Neural progenitor cell (in vitro differentiated cells): ENCODE measurements at regions not wholly inside any gene's neighbourhood (a gene's known extent, or its start where the extent isn't known, plus 50 kb on each side); places are given as distances from the start of the nearest gene placed in this dataset.
A peak's percentile ranks its signal among the peaks of the same experiment; 100 is the strongest.

ENCODE experiments used
- DNase-seq: peaks from one replicate; pipeline ENCODE4 v3.0.0-alpha.2; 2016; ENCODE audit warnings: low spot score
- H2AFZ ChIP-seq: fragments of 200-600 bp; sonication (generic); replicated peaks from 2 replicates; pipeline ENCODE4 v1.6.1; 2016; ENCODE audit warnings: antibody characterized with exemption
- H3F3A ChIP-seq: fragments of 200-600 bp; sonication (generic); 2 replicates; pipeline ENCODE4 v1.6.1; 2016; ENCODE audit warnings: antibody characterized with exemption, low read depth
- H3K27ac ChIP-seq: fragments of 200-600 bp; sonication (generic); 2 replicates; pipeline ENCODE4 v1.5.1; 2016; ENCODE audit warnings: mild to moderate bottlenecking
- H3K27me3 ChIP-seq: fragments of 200-600 bp; sonication (generic); 2 replicates; pipeline ENCODE4 v1.6.1; 2016; ENCODE audit warnings: mild to moderate bottlenecking, moderate library complexity
- H3K36me3 ChIP-seq: fragments of 200-600 bp; sonication (generic); 2 replicates; pipeline ENCODE4 v1.5.1; 2016
- H3K4me1 ChIP-seq: fragments of 200-600 bp; sonication (generic); 2 replicates; pipeline ENCODE4 v1.6.1; 2016; ENCODE audit warnings: mixed run types
- H3K4me2 ChIP-seq: fragments of 200-600 bp; sonication (generic); 2 replicates; pipeline ENCODE4 v1.6.1; 2016
- H3K4me3 ChIP-seq: fragments of 200-600 bp; sonication (generic); 2 replicates; pipeline ENCODE4 v1.5.1; 2016
- H3K79me2 ChIP-seq: fragments of 200-600 bp; sonication (generic); 2 replicates; pipeline ENCODE4 v1.6.1; 2016; ENCODE audit warnings: low read depth
- H3K9ac ChIP-seq: fragments of 200-600 bp; sonication (generic); 2 replicates; pipeline ENCODE4 v1.6.1; 2016
- H3K9me3 ChIP-seq: fragments of 200-600 bp; sonication (generic); 2 replicates; pipeline ENCODE4 v1.5.1; 2016; ENCODE audit warnings: low read depth
- H4K20me1 ChIP-seq: fragments of 200-600 bp; sonication (generic); 2 replicates; pipeline ENCODE4 v1.6.1; 2016; ENCODE audit warnings: low read depth
- H3K27ac Mint-ChIP-seq: 3 replicates; pipeline ENCODE4 v1.8.0; 2021; ENCODE audit warnings: mixed read lengths
- H3K27me3 Mint-ChIP-seq: 2 replicates; pipeline ENCODE4 v1.8.0; 2022; ENCODE audit warnings: low read depth, mild to moderate bottlenecking, inconsistent platforms, moderate library complexity, mixed read lengths; ENCODE audit not compliant: insufficient read depth
- H3K36me3 Mint-ChIP-seq: 3 replicates; pipeline ENCODE4 v1.8.0; 2021; ENCODE audit warnings: mixed read lengths
- H3K4me1 Mint-ChIP-seq: 3 replicates; pipeline ENCODE4 v1.8.0; 2021; ENCODE audit warnings: mixed read lengths
- H3K4me3 Mint-ChIP-seq: 3 replicates; pipeline ENCODE4 v1.8.0; 2021; ENCODE audit warnings: mild to moderate bottlenecking, moderate library complexity, mixed read lengths
- H3K9me3 Mint-ChIP-seq: 3 replicates; pipeline ENCODE4 v1.8.0; 2020; ENCODE audit warnings: mixed read lengths
- EZH2 ChIP-seq: fragments of 200-600 bp; sonication (generic); IDR thresholded peaks from 2 replicates; pipeline ENCODE4 v1.6.1; 2017; ENCODE audit warnings: antibody characterized with exemption, mild to moderate bottlenecking, moderate library complexity
- EZH2phosphoT487 ChIP-seq: fragments of 200-600 bp; sonication (generic); IDR thresholded peaks from 2 replicates; pipeline ENCODE4 v1.6.1; 2017; ENCODE audit warnings: antibody characterized with exemption
- TF ChIP-seq, protein P1 (sequence below): fragments of 200-600 bp; sonication (generic); IDR thresholded peaks from 2 replicates; pipeline ENCODE4 v1.5.1; 2017; ENCODE audit warnings: antibody characterized with exemption, mild to moderate bottlenecking

DNA sequence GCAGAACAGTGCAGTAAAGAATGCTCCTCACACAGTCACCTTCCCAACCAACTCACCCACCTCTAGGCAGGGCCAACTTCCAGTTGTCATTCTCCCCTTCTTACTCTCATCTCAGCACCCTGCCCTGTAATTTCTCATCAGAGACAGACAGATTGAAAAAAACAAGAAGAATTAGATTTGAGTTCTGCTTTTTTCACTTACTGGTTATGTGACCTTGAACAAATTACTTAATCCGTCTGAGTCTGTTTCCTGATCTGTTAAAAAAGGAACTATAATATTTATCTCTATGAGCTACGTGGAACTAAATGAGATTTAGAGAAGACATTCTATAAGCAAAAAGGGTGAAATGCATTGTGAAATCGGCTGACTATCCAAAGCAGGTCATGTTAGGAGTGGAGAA lies 330.3 kb downstream of the ZNF326 start:
- H3K4me1 Mint-ChIP-seq, result peaks cover 2% of the 10 kb centered on the region
- H3K36me3 Mint-ChIP-seq, result no peaks in the 10 kb centered on the region
- no peak overlapping the region for H3K27ac ChIP-seq
- H3K9me3 Mint-ChIP-seq, result peaks cover 2% of the 10 kb centered on the region
- no peak overlapping the region for H3K27ac Mint-ChIP-seq
- H3K27me3 Mint-ChIP-seq, result peaks cover 4% of the 10 kb centered on the region
- no peaks in the 10 kb centered on the region for H3K79me2 ChIP-seq
- DNase-seq, result no peak
- H3K4me1 ChIP-seq, result peaks cover under 1% of the 10 kb centered on the region
- no peak overlapping the region for H2AFZ ChIP-seq
- no peaks in the 10 kb centered on the region for H3K36me3 ChIP-seq
- no peaks in the 10 kb centered on the region for H3F3A ChIP-seq
- H3K9ac ChIP-seq, result no peak overlapping the region
- no peak overlapping the region for H3K4me3 Mint-ChIP-seq
- H3K4me2 ChIP-seq, result no peak overlapping the region
- H3K27me3 ChIP-seq, result no peaks in the 10 kb centered on the region
- TF ChIP-seq EZH2 (no peak), EZH2phosphoT487 (no peak)
- TF ChIP-seq, protein P1, sequence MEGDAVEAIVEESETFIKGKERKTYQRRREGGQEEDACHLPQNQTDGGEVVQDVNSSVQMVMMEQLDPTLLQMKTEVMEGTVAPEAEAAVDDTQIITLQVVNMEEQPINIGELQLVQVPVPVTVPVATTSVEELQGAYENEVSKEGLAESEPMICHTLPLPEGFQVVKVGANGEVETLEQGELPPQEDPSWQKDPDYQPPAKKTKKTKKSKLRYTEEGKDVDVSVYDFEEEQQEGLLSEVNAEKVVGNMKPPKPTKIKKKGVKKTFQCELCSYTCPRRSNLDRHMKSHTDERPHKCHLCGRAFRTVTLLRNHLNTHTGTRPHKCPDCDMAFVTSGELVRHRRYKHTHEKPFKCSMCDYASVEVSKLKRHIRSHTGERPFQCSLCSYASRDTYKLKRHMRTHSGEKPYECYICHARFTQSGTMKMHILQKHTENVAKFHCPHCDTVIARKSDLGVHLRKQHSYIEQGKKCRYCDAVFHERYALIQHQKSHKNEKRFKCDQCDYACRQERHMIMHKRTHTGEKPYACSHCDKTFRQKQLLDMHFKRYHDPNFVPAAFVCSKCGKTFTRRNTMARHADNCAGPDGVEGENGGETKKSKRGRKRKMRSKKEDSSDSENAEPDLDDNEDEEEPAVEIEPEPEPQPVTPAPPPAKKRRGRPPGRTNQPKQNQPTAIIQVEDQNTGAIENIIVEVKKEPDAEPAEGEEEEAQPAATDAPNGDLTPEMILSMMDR, result no peak
- no peaks in the 10 kb centered on the region for H4K20me1 ChIP-seq
- H3K9me3 ChIP-seq, result no peaks in the 10 kb centered on the region
- no peak overlapping the region for H3K4me3 ChIP-seq

DNA sequence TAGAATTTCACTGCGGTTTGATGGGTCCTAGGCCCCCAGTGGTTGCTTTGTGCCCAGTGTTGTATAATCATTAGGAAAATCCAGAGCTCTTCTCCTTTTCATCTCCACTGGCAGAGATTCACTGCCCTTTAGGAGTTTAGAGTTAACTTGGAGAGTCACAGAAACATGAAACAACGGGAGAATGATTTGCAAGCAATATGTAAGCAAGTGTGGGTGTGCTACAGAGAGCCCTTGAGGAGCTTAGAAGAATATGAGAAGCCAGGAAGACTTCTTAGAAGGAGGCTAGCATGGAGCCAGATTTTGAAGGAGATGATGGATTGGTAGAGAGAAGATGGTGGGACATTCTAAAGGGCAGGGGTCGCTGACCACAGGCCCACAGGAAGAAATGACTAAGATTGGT lies 327.3 kb downstream of the ZNF326 start:
- Histone ChIP-seq H3K9me3 (no peaks in the 10 kb centered on the region), H3K27ac (no peak overlapping the region), H3K4me3 (no peak overlapping the region), H3F3A (no peaks in the 10 kb centered on the region), H2AFZ (no peak overlapping the region), H3K4me2 (no peak overlapping the region), H4K20me1 (no peaks in the 10 kb centered on the region), H3K27me3 (no peaks in the 10 kb centered on the region), H3K79me2 (no peaks in the 10 kb centered on the region), H3K9ac (no peak overlapping the region), H3K36me3 (no peaks in the 10 kb centered on the region), H3K4me1 (peaks cover 6% of the 10 kb centered on the region)
- peaks cover 2% of the 10 kb centered on the region for H3K9me3 Mint-ChIP-seq
- no peak for DNase-seq
- H3K27me3 Mint-ChIP-seq, result no peaks in the 10 kb centered on the region
- no peak for TF ChIP-seq EZH2phosphoT487
- TF ChIP-seq, protein P1, result no peak
- no peak for TF ChIP-seq EZH2
- H3K4me1 Mint-ChIP-seq, result peaks cover 4% of the 10 kb centered on the region
- H3K4me3 Mint-ChIP-seq, result no peak overlapping the region
- no peaks in the 10 kb centered on the region for H3K36me3 Mint-ChIP-seq
- H3K27ac Mint-ChIP-seq, result no peak overlapping the region

DNA sequence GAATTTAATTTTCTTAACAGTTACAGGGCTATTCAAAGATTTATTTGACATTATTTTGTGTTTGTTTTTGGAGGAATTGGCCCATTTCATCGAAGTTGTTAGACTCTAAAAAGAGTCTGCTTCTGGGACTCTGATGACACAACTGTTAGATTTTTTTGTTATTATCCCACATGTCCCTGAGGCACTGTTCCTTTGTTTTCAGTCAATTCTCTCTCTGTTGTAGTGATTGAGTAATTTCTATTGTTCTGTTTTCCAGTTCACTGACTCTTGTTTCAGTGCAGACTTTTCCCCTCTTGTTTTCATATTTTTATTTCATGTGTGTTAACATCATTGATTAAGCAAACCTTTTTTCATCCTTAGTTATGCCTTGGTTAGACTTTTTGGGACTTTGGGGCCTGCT lies 325.0 kb downstream of the ZNF326 start:
- Histone ChIP-seq H3K79me2 (no peaks in the 10 kb centered on the region), H3K9ac (no peak overlapping the region), H2AFZ (no peak overlapping the region), H3K27me3 (no peaks in the 10 kb centered on the region), H3K9me3 (no peaks in the 10 kb centered on the region), H4K20me1 (no peaks in the 10 kb centered on the region), H3K4me3 (no peak overlapping the region), H3K4me1 (peaks cover 6% of the 10 kb centered on the region), H3K27ac (no peak overlapping the region), H3K4me2 (no peak overlapping the region), H3F3A (no peaks in the 10 kb centered on the region), H3K36me3 (no peaks in the 10 kb centered on the region)
- Mint-ChIP-seq H3K36me3 (no peaks in the 10 kb centered on the region), H3K9me3 (peaks cover 2% of the 10 kb centered on the region), H3K27me3 (no peaks in the 10 kb centered on the region), H3K4me1 (peaks cover 4% of the 10 kb centered on the region), H3K4me3 (no peak overlapping the region), H3K27ac (peak overlapping the region; percentile 58)
- TF ChIP-seq, protein P1, result no peak
- TF ChIP-seq EZH2phosphoT487 (no peak), EZH2 (no peak)
- DNase-seq, result no peak
